ENCODE measurements at regions not wholly inside any gene's neighbourhood (a gene's known extent, or its start where the extent isn't known, plus 50 kb on each side); places are given as distances from the start of the nearest gene placed in this dataset.

- TF ChIP-seq CTCF (IDR thresholded peaks at IDR 0.05) (no peak), POLR2A (IDR thresholded peaks at IDR 0.05) (no peak)
Measured at GRCh38 chr13:31625115-31625514, 114.2 kb upstream of the RXFP2 start.
